Ectodermal cell (in vitro differentiated cells): ENCODE measurements at regions not wholly inside any gene's neighbourhood (a gene's known extent, or its start where the extent isn't known, plus 50 kb on each side); places are given as distances from the start of the nearest gene placed in this dataset.
"Not testable (repeated sequence)": the region's sequence is repeated elsewhere in the genome, so short reads cannot be mapped to it uniquely, and the experiment has no call there.

Source experiments
- H3K27ac ChIP-seq: 2 replicates; pipeline ENCODE4 v1.7.0; 2013; ENCODE audit warnings: mild to moderate bottlenecking, low read depth, low read length; ENCODE audit not compliant: insufficient read depth, poor library complexity, severe bottlenecking
- H3K27me3 ChIP-seq: 2 replicates; pipeline ENCODE4 v1.7.0; 2013; ENCODE audit warnings: mild to moderate bottlenecking, low read length; ENCODE audit not compliant: insufficient read depth, control insufficient read depth, poor library complexity, severe bottlenecking
- H3K36me3 ChIP-seq: one replicate; pipeline ENCODE4 v1.7.0; 2013; ENCODE audit warnings: low read length; ENCODE audit not compliant: control insufficient read depth, insufficient read depth
- H3K4me1 ChIP-seq: one replicate; pipeline ENCODE4 v1.7.0; 2013; ENCODE audit warnings: low read length; ENCODE audit not compliant: control insufficient read depth, insufficient read depth
- H3K4me3 ChIP-seq: 2 replicates; pipeline ENCODE4 v1.7.0; 2013; ENCODE audit warnings: low read depth, low read length, control low read depth; ENCODE audit not compliant: insufficient read depth
- H3K9me3 ChIP-seq: 2 replicates; pipeline ENCODE4 v1.7.0; 2013; ENCODE audit warnings: mild to moderate bottlenecking, low read length, moderate library complexity; ENCODE audit not compliant: control insufficient read depth
- WGBS, 2 experiments: methylation state at CpG; one replicate each; pipeline ENCODE4 v1.1.7; 2013; ENCODE audit warnings: missing lambda C conversion rate in 2 of 2; 5-methylcytosine and 5-hydroxymethylcytosine counted together

DNA sequence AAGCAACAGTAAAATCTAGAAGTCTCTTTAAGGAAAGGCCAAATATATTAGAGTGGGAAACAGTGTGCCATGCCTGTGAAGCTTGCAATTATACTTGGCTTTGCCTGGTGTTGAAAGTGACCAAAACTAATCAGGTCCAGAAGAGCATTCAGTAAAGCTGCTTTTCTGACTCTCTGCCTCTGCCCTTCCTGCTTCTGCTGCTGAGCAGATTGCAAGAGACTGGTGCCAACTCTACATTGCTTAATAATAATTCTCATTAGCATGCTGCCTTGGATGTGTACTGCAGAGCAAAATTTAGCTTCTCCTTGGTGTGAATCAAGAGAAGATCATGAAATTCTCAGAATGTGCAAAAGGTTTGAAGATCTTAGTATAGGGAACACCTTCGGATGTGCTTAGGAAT is 120.4 kb upstream of the RFX3 start:
- no peaks in the 10 kb centered on the region for H3K27me3 ChIP-seq
- no peak overlapping the region for H3K27ac ChIP-seq
- H3K4me3 ChIP-seq, result no peak overlapping the region
- H3K36me3 ChIP-seq, result no peaks in the 10 kb centered on the region
- no peaks in the 10 kb centered on the region for H3K4me1 ChIP-seq
- 88% methylated on average over 1 of the region's 1 CpG for WGBS, 2 experiments
- no peaks in the 10 kb centered on the region for H3K9me3 ChIP-seq

GRCh38 chr9:3642075-3642474 is 116.3 kb upstream of the RFX3 start:
- H3K4me3 ChIP-seq, H3K27me3 ChIP-seq, H3K27ac ChIP-seq, H3K36me3 ChIP-seq, H3K9me3 ChIP-seq, H3K4me1 ChIP-seq: not testable (repeated sequence)
- WGBS, 2 experiments, result 97% methylated on average over 4 of the region's 6 CpGs

DNA sequence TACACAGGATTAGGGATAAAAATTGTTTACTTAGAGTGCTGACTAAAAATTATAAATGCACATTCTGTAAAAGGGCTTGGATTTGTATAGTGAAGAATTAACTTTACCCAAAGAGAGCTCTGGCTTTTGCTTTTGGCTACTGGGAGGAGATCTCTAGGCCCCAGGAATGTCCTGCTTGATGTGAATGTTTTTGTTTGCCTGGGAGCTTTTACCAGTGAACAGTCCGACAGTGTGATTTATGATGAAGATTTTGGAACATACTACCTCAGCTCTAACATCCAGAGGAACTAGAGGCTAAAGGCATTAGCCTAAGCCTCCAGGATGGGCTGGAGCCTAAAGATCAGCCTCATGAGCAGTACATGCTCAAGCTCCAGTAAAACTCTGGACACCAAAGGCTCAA is 103.7 kb upstream of the RFX3 start:
- Histone ChIP-seq H3K9me3 (no peaks in the 10 kb centered on the region), H3K27me3 (no peaks in the 10 kb centered on the region), H3K4me3 (no peak overlapping the region), H3K36me3 (no peaks in the 10 kb centered on the region), H3K27ac (no peak overlapping the region), H3K4me1 (no peaks in the 10 kb centered on the region)
- WGBS, 2 experiments, result 92 to 100% methylated on average over 1 of the region's 1 CpG

- H3K4me3 ChIP-seq, result no peak overlapping the region
Measured at GRCh38 chr9:3628239-3628638, 102.4 kb upstream of the RFX3 start.

GRCh38 chr9:3608011-3608410 is 82.2 kb upstream of the RFX3 start:
- Histone ChIP-seq H3K27me3 (no peaks in the 10 kb centered on the region), H3K27ac (no peak overlapping the region)
- 94 to 98% methylated on average over 5 of the region's 5 CpGs for WGBS, 2 experiments

More at GRCh38 chr9:3628239-3628638, 102.4 kb upstream of the RFX3 start:
- no peaks in the 10 kb centered on the region for H3K9me3 ChIP-seq
- H3K36me3 ChIP-seq, result no peaks in the 10 kb centered on the region
- no peaks in the 10 kb centered on the region for H3K27me3 ChIP-seq
- H3K27ac ChIP-seq, result no peak overlapping the region
- no peaks in the 10 kb centered on the region for H3K4me1 ChIP-seq

DNA sequence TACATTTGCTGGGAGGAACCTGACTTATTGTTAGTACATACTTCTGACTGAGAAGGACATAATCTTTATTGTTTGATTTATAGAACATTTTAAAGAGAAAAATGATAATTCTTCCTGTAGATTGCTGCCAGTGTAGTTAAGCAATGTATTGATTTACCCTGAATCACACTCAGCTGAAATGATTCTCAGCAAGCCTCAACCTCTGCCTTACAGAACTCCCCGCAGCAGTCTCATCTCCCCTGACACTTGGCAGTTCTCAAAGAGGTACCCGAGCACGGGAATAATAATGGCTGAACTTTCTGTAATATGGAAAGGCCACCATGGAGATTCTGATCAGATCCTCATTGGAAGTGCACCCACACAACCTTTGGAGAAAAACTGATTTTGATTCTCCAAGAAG is 74.9 kb upstream of the RFX3 start:
- H3K27me3 ChIP-seq, result no peaks in the 10 kb centered on the region
- H3K36me3 ChIP-seq, result no peaks in the 10 kb centered on the region
- H3K9me3 ChIP-seq, result no peaks in the 10 kb centered on the region
- H3K27ac ChIP-seq, result no peak overlapping the region
- H3K4me1 ChIP-seq, result no peaks in the 10 kb centered on the region
- no peak overlapping the region for H3K4me3 ChIP-seq
- WGBS, 2 experiments, result 86 to 96% methylated on average over 3 of the region's 3 CpGs

More at GRCh38 chr9:3608011-3608410, 82.2 kb upstream of the RFX3 start:
- H3K4me1 ChIP-seq, result no peaks in the 10 kb centered on the region
- no peaks in the 10 kb centered on the region for H3K9me3 ChIP-seq
- no peaks in the 10 kb centered on the region for H3K36me3 ChIP-seq
- no peak overlapping the region for H3K4me3 ChIP-seq

GRCh38 chr9:3597792-3598191 is 72.0 kb upstream of the RFX3 start:
- no peak overlapping the region for H3K27ac ChIP-seq
- H3K27me3 ChIP-seq, result no peaks in the 10 kb centered on the region
- WGBS, 2 experiments, result 95% methylated on average over 6 to 8 of the region's 8 CpGs
- no peaks in the 10 kb centered on the region for H3K9me3 ChIP-seq
- no peaks in the 10 kb centered on the region for H3K4me1 ChIP-seq
- no peaks in the 10 kb centered on the region for H3K36me3 ChIP-seq
- no peak overlapping the region for H3K4me3 ChIP-seq

DNA sequence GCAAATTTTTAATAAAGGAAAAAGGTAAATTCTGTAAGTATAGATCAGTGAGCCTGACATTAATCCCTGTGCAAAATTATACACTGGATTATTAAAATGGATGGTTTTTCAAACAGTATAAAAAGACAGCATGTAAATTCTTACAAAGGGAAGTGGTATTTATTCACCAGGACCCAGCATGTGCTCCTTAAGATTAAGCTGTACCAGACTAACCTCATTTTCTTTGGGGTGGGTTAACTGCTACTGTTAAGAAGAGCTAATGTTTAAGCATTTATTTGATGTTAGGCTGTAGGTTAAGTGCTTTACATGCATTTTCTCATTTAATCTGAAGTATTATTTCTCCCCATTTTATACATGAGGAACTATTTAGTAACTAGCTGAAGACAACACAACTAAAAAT is 60.3 kb upstream of the RFX3 start:
- Histone ChIP-seq H3K36me3 (no peaks in the 10 kb centered on the region), H3K4me1 (no peaks in the 10 kb centered on the region), H3K4me3 (no peak overlapping the region), H3K9me3 (no peaks in the 10 kb centered on the region), H3K27ac (no peak overlapping the region), H3K27me3 (no peaks in the 10 kb centered on the region)

DNA sequence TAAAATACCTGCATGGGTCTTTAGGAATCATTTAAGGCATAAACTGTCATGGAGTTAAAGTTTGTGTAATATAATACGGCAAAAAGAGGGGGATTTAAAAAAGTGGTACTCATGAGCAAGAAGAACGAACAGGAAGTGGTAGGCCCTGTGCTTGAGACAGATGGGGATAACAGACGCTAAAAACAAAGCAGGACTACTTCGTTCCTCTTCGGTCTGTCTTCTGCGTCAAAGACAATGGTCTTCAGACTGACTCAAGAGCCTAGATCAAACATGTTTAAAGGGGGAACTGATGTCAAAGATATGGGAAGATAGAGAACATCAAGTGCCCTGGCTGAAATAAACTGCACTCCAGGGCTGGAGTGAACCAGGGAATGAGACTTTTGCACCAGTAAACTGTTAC is 59.8 kb upstream of the RFX3 start:
- Histone ChIP-seq H3K27ac (no peak overlapping the region), H3K9me3 (no peaks in the 10 kb centered on the region), H3K27me3 (no peaks in the 10 kb centered on the region), H3K36me3 (no peaks in the 10 kb centered on the region), H3K4me3 (no peak overlapping the region), H3K4me1 (no peaks in the 10 kb centered on the region)
- WGBS, 2 experiments, result 95 to 96% methylated on average over 6 of the region's 6 CpGs

DNA sequence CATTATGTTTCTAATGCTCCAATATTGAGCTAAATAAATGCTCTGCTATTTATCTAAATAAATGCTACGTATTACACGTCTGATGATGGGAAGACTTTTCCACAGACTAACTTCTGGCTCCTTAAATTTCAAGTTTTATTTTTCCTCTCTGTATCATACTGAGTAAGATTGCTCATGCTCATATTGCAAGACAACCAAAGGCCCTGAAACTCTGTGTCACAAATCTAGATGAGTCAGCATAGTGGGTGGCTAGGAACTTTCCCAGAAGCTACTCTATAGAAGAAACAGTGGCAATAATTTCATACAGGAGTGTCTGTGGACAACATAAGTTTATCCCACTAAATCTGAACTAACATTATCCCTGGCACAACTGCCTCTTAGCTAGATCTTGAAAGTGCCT is 53.0 kb upstream of the RFX3 start:
- Histone ChIP-seq H3K36me3 (no peaks in the 10 kb centered on the region), H3K27me3 (no peaks in the 10 kb centered on the region), H3K9me3 (no peaks in the 10 kb centered on the region), H3K4me1 (no peaks in the 10 kb centered on the region), H3K27ac (no peak overlapping the region), H3K4me3 (no peak overlapping the region)
- 93 to 95% methylated on average over 2 of the region's 2 CpGs for WGBS, 2 experiments

GRCh38 chr9:3576328-3576727 is 50.5 kb upstream of the RFX3 start:
- Histone ChIP-seq H3K9me3 (no peaks in the 10 kb centered on the region), H3K27ac (no peak overlapping the region), H3K27me3 (no peaks in the 10 kb centered on the region), H3K4me1 (no peaks in the 10 kb centered on the region), H3K4me3 (no peak overlapping the region), H3K36me3 (no peaks in the 10 kb centered on the region)
- 78 to 86% methylated on average over 7 of the region's 7 CpGs for WGBS, 2 experiments
